ENCODE measurements at regions not wholly inside any gene's neighbourhood (a gene's known extent, or its start where the extent isn't known, plus 50 kb on each side); places are given as distances from the start of the nearest gene placed in this dataset.
A peak's percentile ranks its signal among the peaks of the same experiment; 100 is the strongest.

DNA sequence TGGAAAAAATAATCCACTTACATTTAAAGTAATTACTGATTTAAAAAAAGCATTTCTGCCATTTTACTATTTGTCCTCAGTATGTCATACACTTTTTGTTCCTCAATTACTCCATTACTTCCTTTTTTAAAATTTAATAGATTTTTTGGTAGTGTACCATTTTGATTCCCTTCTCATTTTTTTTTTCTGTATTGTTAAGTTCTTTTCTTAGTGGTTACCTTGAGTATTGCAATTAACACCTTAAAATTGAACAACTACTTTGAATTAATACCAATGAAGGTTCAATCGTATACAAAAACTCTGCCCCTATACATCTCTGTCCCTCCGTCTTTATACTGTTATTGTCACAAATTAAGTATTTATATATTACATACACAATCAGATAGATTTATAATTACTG lies 240.6 kb upstream of the LMCD1 start:
- DNase-seq, result no peak

DNA sequence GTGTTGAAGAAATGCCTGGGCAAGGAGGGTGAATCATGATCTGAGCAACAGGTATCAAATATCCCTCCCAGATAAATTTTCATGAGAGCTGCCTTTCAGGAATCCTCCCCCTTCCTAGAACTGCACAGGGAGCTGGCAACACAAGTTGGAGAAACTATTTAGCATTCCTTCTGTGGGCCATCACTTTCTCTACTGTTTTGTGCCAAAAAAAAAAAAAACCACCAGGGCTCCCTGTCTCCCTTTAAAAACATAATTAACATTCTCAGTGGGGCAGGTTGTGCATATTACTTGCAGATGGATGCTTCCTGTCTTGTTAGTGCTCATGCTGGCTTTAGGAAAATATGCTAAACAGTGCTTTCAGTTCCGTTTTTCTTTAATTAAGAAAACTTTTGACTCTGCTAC lies 234.9 kb upstream of the LMCD1 start:
- peak; percentile 71 for DNase-seq

DNA sequence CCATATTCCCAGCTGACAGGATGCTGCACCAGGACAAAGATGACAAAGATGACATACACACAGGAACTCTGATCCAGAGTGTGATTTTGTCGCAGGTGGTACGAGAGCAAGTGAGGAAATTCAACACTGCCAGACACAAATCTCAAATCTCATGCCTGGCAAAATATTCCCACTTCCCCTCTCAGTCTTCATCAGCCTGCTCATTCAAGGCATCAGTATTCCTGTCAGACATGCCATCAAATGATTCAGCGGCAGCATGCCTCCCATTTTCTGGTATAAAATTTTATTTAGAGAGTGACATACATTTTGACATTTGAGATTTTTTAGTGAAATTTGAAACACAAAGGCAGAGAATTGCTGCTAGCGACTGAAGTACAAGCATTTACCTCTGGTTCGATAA lies 228.1 kb upstream of the LMCD1 start:
- DNase-seq, result no peak

DNA sequence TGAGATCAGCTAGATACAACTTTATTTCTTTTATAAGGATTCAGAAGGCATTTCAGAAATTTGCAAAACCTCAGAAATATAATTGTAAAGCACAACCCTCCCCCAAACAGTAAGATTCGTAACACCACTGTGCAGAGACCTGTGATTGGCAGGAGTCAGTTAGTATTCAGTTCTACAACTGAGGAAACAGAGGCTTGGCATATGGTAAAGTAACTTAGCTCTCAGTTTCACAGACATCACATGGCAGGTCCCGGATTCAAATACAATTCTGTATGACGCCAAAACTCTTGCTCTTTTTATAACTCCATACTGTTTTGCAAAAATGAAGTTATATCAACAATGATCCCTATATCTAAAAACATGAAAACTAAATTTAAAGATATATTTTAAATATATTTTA lies 225.6 kb upstream of the LMCD1 start:
- no peak for DNase-seq

DNA sequence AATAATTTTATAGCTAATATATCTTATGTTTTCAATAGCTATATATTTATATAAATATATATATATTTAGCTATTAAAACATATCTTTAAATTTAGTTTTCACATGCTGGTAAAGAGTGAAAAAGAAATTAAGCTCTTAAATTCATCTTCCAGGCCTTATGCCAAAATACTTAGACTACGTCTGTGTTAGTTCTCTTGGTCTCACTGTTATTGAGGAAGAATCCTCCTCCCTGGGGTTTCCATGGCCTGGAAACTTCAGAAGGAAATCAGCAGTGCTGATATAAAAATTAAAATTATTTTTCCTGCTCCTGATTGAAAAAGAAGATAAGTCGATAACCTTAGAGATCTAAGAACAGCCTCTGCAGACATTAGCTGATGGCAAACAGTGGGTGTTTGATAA lies 225.1 kb upstream of the LMCD1 start:
- no peak for DNase-seq

DNA sequence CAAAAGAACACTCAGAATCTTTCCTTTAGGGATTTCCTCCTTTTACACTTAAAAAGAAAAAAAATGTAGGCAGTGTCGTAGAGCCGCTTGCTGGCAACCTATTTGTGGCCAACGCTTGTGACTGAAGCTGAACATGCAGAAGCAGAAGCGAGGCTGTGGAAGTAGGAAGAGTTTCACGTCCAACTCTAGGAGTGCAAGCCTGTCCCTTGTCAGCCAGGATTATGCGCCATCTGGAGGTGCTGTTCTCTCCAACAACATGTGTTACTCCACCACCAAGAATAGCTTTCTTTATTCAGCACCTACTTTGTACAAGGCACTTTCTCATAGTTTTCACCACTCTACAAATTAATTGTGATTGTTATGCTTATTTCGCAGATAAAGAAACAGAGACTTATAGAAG lies 223.2 kb upstream of the LMCD1 start:
- DNase-seq, result no peak

DNA sequence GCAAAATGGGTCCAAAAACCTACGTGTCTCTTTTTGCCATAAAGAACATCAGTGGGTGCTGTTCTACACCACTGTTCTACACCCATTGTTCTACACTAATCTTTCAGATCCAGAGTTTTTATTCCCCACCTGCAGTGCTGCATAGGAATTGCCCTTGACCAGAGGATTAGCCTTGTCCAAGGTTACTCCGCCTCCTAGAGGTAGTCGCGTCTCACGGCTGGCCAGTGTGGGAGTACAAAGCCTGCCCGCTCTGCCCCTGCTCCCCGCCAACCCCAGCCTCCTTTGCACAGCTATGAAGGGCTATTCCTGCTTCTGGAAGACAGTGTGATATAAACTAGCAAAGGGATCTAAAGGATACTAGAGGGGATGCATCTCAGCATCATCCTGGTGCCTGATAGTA lies 222.1 kb upstream of the LMCD1 start:
- DNase-seq, result no peak

DNA sequence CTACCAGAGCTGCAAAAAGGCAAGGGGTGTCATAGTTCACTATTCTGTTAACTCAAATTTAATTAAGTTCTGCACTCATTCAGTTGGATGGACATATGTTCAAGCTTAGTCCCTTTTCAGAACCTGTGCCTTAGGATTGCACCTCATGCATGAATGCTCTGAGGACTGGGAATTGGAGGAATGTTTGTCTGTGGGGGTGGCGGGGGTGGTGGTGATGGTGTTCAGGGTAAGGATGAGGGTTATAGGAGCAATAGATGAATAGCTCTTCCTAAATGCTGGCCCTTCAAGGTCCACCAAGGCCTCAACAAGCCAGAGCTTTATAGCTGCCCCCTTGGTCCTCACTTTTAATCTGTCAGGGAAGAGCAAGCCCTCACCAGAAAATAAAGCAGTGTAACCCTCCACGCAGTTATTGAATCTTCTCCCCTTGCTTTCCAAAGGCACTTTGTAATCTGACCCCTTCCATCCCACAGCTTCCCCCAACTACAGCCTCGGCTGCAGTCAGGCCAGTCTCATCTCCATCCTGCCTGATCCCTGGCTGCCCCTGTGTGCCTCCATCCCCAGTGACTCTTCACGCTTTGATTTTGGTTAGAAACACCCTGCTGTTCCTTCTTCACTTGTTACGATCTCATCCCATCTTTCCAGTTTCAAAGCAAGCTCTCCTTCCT lies 221.6 kb upstream of the LMCD1 start:
- DNase-seq, result no peak

DNA sequence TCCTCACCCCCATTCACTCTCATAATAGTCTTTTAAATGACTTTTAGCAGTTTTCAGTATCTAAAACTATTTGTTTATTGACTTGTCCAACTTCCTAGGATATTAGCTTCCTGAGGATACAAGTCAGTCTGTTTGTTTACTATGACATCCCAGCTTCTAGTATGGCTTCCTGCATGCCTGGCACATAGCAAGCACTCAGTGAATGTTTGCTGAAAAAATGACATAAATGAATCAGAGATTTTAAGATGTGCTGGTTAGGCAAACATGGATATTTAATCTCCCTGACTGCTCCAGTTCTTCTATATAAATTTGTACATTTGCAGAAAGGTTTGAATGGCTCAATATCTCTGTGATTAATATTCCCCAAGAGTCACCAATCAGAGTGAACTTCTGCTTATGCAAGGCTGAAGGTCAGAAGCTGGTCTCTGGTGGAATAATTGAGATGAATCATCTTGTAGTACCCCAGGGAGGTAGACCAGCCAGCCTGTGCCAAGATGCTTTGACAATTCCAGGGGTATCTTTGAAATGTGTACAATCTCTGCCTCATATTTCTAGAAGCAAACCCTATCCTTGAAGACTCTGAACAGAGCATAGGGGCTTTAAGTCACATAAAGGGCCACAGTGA lies 219.0 kb upstream of the LMCD1 start:
- DNase-seq, result no peak

DNA sequence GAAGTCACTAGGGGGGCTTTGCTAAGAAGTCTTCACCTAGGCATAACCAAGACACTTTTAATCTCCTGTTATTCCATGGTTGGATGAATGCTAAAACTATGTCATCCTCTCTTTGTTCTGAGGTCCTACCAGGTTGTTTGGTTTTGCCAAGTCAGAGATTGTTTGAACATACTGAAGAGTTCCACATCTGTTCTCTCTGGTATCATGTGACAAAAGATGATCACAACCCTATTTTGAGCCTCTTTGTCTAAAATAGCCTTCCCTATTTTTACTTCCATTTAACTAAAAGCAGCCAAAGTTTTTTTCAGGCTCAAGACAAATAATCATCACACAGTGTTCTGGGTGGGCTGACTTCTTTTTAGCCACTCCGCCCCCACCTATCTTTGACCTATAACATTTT lies 218.4 kb upstream of the LMCD1 start:
- no peak for DNase-seq

DNA sequence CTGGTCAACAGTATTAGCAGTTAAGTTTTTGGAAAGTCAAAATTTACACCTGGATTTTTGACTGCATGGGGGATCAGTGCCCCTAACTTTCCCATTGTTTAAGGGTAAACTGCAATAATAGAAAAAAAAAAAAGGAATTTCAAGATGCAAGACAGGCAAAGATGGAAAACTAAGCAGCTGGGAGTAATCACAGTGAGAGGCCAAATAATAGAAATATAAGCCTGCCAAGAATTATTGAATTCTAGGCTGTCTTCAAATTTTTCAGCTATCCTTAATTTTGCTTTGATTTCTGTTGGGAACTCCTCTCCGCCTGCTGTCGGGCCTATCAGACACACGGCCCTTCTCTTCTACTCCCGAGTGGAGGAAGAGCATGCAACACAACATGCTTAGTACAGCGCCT lies 215.5 kb upstream of the LMCD1 start:
- DNase-seq, result no peak

DNA sequence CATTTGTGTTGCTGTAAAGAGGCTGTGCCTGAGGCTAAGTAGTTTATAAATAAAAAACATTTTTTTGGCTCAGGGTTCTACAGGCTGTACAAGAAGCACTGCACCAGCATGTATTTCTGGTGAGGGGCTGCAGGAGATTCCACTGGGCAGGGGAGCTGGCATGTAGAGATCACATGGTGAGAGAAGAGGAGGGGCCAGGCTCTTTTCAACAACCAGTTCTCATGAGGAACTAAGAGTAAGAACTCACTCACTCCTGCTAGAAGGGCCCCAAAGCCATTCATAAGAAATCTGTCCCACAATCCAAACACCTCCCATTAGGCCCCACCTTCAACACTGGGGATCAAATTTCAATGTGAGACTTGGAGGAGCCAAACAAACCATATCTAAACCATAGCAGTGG lies 214.9 kb upstream of the LMCD1 start:
- DNase-seq, result no peak

DNA sequence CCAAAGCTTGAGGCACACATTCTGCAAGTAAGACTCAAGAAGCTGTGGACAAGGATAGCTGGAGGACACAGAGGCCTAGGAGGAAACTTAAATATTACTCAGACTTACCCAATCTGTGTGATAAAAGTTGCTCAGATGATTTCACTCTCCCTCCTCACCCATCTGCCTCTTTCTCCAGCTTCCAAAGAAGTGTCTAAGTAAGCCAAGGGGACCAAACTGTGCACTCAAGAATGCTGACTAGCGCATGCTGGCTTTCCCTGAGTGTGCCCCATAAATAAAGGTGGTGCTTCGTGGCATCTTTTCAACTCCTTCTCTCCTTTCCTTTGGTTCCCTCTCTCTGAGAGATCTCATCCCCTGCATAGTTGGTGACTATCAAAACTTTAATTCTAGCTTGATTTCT lies 211.0 kb upstream of the LMCD1 start:
- no peak for DNase-seq

DNA sequence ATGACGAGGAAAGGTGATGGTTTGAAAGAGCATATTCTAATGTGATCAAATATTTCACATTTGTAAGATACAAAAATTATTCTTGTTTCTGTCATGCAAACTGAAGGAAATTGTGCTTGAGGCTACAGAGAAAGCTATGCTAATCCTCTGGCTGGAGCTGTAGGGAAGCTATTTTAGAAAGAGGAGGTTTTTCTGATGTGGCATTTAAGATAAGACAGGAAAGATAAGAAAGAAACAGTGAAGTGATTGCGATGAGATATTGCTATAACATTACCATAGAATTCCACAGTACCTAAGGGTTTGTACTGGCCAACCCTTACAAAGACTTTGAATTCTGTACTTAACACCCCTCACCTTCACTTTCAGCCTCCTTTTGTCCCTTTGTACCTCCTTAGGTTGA lies 205.2 kb upstream of the LMCD1 start:
- no peak for DNase-seq

DNA sequence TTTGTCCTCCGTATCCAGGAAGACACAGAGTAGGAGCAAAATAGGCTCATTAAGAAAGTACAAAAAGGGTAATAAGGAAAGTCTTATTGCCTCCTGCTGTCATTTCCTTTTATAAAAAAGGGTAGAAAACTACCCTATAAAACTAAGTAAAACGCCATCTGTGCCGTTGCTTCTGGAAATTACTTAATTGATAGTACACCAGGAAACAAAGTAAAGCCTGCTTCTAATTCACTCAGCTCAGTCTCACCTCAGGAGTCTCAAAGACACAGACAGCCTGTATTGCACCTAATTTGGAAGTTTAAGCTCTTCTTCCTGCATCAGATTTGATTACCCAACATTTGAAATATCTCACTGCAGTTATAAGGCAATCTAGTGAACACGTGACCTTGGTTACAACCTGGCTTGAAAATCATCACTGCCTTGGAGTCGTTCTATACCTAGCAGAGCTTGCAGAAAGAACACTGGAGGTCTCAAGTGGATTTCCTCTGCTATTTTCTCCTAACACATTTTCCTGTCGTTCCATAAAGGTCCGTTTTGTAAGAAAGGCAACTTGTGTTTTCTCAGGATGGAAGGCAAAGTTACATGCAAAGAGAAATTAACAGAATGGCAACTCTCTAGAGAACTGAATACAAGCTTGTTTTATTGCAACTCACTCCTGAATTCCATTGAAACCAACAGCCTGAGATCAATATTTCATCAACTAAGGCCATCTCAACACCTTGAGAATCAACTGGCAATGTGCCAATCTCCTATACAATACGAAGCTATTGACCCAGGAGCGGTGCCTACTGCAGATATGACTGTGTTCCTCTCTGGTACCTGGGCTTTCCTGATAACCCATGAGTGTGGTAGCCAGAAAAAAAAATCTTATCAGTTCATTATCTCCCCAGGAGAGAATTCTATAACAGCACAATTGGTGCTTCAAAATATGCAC lies 203.3 kb upstream of the LMCD1 start:
- DNase-seq, result no peak

DNA sequence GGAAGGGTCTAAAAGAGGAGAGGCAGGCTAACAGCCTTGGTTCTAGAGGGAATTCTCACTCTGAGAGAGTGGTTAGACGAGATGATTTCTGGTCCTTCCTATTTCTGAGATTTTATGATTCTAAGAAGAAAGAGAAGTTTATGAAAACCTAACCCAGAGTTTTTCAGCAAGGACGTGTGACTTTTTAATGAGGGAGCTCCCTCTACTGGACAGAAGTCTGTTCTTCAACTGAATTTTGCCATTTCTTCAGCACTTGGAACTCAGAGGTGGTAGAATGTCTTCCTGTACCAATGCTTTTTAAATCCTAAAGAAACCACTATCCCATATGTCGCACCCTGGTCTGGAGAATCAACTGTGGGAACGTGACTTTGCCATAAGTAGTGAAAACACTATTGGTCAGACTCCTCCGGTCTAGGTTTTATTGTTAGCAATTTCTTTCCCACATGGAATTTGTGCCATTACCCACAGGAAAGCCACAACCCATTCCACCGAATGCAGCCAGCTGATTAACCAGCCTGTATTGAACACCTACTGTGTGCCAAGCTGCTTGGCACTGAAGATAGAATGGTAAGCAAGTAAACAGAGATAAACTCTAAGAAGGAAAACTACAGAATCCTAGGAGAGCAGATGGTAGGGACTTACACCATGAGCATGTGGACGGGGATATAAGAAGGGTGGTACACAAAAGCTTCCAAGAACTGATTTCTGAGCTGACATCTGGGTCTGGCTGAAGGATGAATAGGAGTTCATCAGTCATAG lies 199.5 kb upstream of the LMCD1 start:
- DNase-seq, result peak; percentile 60

DNA sequence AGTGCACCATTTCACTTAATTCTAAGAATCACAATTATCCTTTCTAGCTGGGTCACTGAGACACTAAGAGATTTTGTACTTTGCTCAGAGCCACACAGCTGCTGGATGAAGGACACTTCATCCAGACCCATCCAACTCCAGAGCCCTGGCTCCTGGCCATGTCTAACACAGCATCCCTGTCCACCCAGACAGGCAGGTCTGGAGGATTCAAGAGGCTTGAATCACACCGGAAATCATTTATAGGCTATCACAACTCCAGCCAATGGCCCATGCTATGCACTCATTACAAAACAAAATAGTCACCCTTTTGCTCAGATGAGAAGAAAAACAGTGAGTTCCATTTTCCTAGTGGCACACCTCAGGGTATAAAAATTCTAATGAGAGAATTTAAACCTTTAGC lies 198.2 kb upstream of the LMCD1 start:
- DNase-seq, result peak; percentile 30

DNA sequence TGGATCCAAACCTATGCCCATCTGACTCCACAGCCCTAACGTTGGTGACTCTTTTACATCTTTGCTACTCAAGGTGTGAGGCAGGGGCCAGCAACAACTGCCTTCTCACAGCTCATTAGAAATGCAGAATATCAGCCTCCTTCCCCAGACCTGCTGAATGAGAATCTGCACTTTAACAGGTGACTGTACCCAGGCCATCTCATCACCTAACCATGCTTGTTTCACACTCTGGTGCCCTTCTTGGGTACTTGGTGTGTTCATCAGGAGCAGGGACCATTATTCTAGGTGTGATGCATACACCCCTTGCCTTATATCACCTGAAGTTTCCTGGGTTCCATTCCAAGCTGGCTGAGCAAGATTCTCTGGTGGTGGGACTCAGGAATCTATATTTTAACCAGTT lies 196.3 kb upstream of the LMCD1 start:
- DNase-seq, result no peak

DNA sequence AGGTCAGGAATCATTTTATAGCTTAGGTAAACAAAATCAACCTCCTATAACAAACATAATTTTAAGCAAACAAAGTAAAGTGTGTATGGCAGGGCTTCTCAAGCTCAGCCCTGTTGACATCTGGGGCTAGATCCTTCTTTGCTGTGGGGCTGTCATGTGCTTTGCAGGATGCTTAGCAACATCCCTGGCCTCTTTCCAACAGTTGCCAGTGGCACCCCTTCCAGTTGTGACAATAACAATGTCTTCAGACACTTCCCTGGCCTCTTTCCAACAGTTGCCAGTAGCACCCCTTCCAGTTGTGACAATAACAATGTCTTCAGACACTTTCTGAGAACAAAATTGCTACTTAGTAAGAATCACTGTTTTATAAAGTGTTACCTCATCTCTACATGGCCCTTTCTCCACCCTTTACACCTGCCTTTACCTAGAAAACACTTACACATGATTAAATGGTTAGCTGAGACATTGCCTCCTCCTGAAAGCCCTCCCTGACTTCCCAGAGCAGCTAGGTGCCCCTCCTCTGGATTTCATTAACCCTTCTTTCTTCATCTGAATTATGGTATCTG lies 194.0 kb upstream of the LMCD1 start:
- no peak for DNase-seq

DNA sequence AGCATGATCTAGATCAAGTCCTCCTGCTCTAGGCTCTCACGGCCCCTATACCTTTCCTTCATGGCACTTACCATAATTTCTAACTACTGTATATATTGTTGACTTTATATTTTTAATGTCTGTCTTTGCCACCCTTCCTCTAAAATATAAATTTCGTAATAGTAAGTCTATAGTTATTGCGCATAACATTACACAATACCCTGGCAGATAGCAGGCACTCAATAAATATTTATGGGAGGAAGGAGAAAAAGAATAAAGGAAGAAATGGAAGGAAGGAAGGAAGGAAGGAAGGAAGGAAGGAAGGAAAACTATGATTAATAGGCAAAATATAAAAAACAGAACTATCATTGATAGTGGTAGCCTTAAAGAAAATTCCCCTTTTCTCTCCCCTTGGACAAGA lies 190.3 kb upstream of the LMCD1 start:
- DNase-seq, result no peak

DNA sequence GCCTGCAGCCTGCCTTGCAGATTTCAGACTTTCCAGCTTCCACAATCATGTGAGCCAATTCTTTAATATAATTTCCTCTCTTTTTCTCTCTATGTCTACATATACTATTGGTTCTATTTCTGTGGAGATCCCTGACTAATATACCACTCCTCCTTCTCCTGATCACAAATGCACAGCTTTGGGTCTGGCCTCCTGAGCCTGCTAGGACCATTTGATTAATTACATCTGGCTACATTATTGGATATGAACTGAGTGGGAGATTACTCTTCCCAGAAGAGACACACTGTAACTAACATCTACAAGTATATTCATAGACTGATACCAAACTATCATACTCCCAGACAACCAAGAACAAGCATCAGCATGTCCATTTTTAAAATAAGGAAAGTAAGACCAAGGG lies 188.9 kb upstream of the LMCD1 start:
- no peak for DNase-seq

DNA sequence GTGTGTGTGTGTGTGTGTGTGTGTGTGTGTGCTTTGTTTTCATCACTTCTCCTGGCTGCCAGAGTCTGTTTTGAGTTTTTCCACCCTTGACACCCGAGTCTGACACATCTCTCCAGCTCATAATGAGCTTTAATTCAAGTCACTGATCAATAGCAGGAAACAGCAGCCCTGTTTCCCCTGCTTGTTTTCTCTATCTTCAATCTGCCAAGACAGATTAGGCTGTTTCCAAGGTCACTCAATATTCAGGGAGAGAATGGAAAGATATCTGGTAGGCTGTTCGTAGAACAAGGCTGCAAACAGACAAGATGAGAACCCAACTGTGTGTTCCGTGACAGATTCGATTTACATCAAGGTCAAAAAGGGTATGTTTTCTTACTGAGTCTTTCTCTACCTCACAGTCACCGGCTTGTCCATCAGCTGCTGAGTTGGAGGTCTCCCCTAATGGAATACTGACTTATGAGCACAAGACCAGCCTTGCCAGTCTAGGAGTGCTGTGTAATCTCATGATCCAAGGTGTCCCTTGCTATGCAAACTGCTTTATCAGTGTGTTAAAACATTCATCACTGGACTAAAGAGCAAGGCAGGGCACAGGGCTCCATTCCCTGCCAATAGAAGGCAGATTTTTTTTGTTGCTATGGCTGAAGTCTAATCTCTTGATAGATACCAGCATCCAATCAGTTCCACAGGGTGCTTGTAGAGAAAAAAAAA lies 187.9 kb upstream of the LMCD1 start:
- DNase-seq, result no peak

All from fibroblast of skin of right biceps (primary cell).